Cerebellar nuclear complex (tissue), 1 donor: ENCODE measurements at regions not wholly inside any gene's neighbourhood (a gene's known extent, or its start where the extent isn't known, plus 50 kb on each side); places are given as distances from the start of the nearest gene placed in this dataset.
"Not testable (repeated sequence)": the region's sequence is repeated elsewhere in the genome, so short reads cannot be mapped to it uniquely, and the experiment has no call there.

Experiments used
- DNase-seq, 2 experiments: peaks; one replicate each; lab custom pipeline; 2025; lab: John Stamatoyannopoulos, UW

DNA sequence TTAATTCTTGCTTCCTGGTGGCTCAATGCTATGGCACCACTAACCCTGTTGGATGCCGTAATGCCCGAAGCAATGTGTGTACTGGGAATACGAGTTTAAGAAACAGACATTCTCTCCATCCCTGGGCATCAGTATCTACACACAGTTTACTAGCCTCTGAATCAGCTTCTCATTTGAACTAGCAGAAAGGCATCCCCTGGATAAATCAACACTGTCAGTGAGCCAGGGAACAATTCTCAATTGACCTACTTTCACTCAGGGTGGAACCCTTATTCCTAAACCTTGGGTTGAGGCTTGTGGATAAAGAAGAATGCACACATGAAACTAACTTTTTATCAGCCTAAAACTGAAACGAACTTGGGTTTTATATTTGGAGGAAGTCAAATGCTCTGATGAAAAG lies 331.0 kb downstream of the GADD45G start:
- no peak for DNase-seq

DNA sequence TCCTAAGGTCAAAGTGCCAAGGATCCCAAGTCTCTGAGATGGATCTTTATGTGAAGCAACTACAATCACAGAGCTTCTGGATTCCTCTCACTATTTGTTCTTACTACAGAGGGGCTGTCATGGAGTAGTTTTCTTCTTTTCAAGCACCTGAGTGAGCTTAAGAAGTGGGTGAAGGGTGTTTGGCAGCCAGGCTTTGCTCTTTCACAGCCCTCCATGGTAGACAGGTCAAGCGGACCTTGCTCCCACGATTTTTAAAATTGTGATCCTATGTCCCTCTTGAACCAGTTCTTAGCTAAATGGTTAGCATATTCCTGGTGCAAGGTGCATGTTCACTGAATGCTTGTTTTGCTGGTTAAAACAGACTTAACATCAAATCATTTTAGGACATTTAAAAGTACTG lies 332.2 kb downstream of the GADD45G start:
- no peak for DNase-seq

- DNase-seq = no peak
Observed at GRCh38 chr9:89939181-89939580, 334.4 kb downstream of the GADD45G start.

DNA sequence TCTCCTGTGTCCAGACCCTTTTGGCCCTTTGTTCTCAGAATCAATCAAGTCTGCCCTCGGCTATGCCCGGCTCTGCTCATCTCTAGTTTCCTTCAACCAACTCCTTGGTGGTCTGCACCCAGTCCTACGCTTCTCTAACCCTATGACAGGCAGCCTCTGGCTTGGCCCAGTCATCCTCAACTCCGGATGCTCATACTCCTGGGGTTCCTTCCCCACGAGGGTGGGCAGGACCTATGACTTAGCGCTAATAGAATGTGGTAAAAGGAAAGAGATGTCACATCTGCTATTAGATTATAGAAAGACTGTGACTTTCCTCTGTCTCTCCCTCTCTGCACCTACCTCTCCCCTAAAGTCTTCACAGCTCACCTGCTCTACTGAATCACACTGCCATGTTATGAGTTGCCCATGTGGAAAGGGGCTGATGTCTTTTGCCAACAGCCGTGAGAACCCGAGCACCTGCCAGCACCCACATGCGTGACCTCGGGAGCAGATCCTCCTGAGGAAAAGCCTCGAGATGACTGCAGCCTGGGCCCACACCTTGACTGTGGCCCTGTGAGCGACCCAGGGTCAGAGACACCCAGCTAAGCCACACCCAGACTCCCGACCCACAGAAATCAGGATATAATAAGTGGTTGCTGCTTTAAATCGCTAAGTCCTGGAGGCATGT lies 334.9 kb downstream of the GADD45G start:
- no peak for DNase-seq

DNA sequence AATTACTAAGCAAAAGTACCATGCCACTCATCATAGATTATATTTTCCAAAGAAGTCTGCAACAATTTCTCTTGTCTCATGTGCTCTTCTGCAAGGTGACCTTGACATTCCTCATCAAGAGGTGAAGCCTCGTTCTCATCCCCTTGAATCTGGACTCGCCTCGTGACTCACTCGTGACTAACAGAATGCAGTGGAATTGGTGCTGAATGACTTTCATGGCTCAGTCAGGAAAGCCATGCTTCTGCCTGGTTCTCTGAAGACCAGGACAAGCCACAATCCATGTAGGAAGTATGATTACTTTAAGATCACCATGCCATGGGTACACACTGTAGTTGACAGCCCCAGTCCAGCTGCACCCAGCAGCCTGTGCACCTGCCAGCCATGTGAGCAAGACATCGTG lies 335.8 kb downstream of the GADD45G start:
- no peak for DNase-seq

GRCh38 chr9:89941875-89942274 lies 337.1 kb downstream of the GADD45G start:
- no peak for DNase-seq

- no peak for DNase-seq
Observed at GRCh38 chr9:89942643-89943042, 337.8 kb downstream of the GADD45G start.

DNA sequence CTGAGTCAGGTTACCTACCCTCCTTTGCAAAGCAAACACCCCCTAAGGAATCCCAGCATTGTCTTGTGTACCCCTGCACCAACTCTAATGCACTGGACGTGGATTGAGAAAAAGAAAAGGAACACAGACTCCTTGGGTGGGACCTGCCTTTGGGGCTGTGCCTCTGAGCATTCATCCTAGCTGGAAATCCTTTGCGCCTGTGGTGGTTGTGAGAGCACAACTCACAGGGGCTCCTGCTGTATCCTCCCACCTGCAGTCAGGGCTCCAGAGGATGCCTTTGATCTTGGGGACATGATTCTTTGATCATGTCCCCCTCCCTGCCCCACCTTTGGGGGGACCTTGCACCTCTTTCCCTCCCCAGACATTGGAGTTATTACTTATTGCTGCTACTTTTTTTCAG lies 338.5 kb downstream of the GADD45G start:
- DNase-seq = no peak

DNA sequence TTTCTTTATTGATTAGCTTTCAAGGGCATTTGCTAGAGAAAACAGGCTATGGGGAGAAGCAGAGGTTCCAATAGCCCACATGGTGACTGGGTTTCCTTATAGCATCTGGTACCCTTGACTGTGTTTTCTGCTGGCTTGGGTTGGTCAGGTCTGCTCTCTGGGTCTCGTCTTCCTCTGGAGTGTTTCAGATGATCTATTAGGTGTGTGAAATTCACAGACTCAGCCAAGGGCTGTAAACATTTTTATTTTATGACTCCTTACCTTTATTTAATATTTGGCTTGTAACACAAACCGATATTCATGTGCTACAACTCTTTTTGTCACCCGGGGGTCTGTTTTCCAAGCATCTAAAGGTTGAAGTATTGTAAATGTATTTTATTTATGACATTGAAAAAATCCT lies 338.9 kb downstream of the GADD45G start:
- no peak for DNase-seq

GRCh38 chr9:89945133-89945532 lies 340.3 kb downstream of the GADD45G start:
- DNase-seq = no peak

- no peak for DNase-seq
Observed at GRCh38 chr9:89946741-89947140, 341.9 kb downstream of the GADD45G start.

GRCh38 chr9:89949111-89949510 lies 344.3 kb downstream of the GADD45G start:
- no peak for DNase-seq

DNA sequence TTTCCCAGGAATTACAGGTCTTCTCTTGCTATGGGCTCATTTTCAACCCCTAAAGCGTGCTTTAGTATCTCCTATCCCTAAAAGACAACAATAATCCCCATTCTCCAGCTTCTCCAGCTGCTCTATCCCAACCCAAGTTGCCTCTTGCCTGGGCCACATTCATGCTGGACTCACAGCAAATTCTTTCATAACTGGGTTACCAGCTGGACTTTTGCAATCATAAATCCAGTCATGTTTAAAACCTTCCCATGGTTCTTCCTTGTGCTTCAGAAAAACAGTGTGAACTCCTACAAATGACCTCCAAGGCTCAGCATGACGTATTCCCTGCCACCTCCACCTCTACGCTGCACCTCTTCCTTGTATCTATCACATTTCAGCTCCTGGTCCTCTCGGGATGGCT lies 346.9 kb downstream of the GADD45G start:
- DNase-seq = no peak

DNA sequence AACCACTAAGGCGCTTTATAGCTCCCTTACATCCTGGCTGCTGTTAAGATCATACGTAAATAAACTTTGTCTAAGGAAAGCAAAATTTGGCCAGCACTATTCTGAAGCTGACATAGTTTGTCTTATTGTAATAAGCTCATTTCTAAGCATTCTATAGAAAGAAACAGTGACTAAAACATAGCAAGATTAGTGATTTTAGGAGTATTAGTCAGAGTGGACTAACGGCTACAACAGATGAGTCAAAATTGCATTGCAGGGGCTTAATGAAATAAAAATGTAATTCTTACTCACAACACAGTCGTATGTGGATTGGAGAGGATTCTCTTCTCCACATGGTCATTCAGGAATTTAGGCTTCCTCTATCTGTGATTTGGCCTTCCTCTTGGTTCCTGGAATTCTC lies 347.6 kb downstream of the GADD45G start:
- no peak for DNase-seq

- not testable (repeated sequence) for DNase-seq
Observed at GRCh38 chr9:89953263-89953662, 348.5 kb downstream of the GADD45G start.

DNA sequence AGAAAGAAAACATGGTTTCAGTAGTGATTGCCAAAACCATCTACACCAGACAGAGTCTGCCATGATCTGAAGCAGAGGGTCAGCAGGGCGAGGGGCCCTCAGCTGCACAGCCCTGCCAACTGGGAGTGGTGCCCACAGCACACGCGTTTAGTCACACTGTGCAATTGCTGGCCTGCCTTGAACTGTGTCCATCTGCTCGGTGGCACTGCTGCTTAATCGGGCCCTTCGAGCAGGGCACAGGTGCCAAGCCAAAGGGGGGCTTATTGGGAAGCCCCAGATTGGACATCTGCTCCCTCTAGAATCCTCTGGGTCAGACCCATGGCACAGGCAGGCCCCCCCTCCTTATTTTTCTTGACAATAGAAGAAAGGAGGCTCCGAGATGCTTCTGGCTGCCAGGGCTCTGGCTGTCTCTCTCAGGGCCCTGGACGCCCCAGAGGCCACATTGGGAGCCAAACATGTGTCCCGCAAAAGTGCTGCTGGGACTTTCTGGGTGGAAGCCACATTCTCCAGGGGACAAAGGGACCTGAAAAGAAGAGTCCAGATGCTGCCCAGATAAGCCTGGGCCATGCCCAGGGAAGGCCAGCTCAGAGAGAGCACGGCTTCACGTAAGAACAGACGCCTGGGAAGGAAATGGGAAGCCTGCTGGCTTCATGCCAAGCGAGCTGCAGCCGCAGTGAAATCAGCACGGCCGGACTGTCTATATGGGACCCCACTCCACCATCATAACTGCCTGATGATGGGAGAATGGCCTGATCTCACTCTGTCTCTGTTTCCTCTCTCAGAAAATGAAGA lies 349.2 kb downstream of the GADD45G start:
- no peak for DNase-seq

GRCh38 chr9:89955144-89955543 lies 350.3 kb downstream of the GADD45G start:
- DNase-seq = no peak

GRCh38 chr9:89955626-89956025 lies 350.8 kb downstream of the GADD45G start:
- DNase-seq = no peak

DNA sequence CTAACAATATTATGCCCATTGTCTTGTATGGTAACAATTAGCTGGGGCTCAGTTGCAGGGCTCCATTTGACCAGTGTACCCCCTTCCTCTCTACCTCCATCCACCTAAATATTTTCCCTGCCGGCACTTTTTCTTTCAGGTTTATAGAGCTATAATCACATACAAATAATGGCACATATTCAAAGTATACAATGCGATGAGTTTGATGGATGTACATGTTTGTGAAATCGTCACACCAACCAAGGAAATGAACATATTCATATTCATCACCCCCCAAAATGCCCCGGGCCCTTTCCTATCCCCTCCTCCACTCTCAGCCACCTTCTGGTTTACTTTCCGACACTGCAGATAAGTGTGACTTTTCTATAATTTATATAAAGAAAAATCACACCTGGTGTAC lies 351.5 kb downstream of the GADD45G start:
- no peak for DNase-seq

- no peak for DNase-seq
Observed at GRCh38 chr9:89956907-89957306, 352.1 kb downstream of the GADD45G start.

DNA sequence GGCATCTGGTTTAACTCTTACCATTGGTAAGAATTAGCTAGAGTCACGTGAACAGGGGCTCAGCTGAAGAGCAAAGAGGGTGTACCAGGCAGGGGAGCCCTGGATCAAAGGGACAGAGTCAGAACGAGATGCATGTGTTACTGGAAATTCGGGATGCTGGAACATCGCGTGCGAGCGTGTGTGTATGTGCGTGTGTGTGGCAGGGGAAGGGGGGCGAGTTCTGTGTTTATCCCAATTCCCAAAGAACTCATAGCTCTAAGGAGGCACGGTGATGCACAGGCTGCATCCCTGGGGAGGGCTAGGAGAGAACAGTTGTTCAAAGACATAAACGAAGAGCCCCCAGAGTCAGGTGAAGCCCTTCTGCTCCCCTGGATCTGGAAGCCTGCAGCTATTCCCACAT lies 353.3 kb downstream of the GADD45G start:
- DNase-seq = no peak

GRCh38 chr9:89961616-89962341 lies 357.0 kb downstream of the GADD45G start:
- DNase-seq = no peak

DNA sequence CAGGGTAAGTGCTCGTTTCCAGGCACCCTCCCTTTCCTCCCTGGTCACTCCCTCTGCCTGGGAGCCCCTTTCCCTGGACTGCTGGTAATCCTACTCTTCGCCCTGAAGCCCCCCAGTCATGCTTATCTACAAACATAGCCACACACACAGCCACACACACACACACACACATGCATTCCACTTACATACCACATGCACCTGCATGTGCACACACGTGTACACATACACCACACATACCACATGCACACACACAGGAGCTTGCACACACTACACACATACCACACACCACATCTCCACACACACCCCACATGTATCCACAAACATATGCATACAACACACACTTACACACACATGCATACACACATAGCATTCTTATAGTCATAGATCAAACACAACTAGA lies 358.5 kb downstream of the GADD45G start:
- DNase-seq = no peak
